Smooth muscle cell (in vitro differentiated cells): ENCODE measurements at regions not wholly inside any gene's neighbourhood (a gene's known extent, or its start where the extent isn't known, plus 50 kb on each side); places are given as distances from the start of the nearest gene placed in this dataset.

Source experiments
- DNase-seq: peaks from one replicate; lab custom pipeline; 2025; ENCODE audit not compliant: unreplicated experiment; lab: John Stamatoyannopoulos, UW
- H2AFZ ChIP-seq: fragments of 200-600 bp; sonication (generic); 2 replicates; pipeline ENCODE4 v1.6.0; 2016; ENCODE audit warnings: antibody characterized with exemption, low read depth, mild to moderate bottlenecking
- H3F3A ChIP-seq: fragments of 200-600 bp; sonication (generic); 2 replicates; pipeline ENCODE4 v1.6.0; 2017; ENCODE audit warnings: antibody characterized with exemption, low read depth
- H3K27ac ChIP-seq: fragments of 200-600 bp; sonication (generic); 2 replicates; pipeline ENCODE4 v1.5.1; 2016; ENCODE audit warnings: low read depth, mild to moderate bottlenecking
- H3K27me3 ChIP-seq: fragments of 200-600 bp; sonication (generic); 2 replicates; pipeline ENCODE4 v1.6.1; 2016; ENCODE audit warnings: low read depth, mild to moderate bottlenecking
- H3K36me3 ChIP-seq: fragments of 200-600 bp; sonication (generic); 2 replicates; pipeline ENCODE4 v1.5.1; 2016; ENCODE audit warnings: low read depth
- H3K4me1 ChIP-seq: fragments of 200-600 bp; sonication (generic); 2 replicates; pipeline ENCODE4 v1.5.1; 2016; ENCODE audit warnings: low read depth
- H3K4me2 ChIP-seq: fragments of 200-600 bp; sonication (generic); 2 replicates; pipeline ENCODE4 v1.6.0; 2016; ENCODE audit warnings: mild to moderate bottlenecking
- H3K4me3 ChIP-seq: fragments of 200-600 bp; sonication (generic); 2 replicates; pipeline ENCODE4 v1.5.1; 2016; ENCODE audit warnings: mild to moderate bottlenecking
- H3K79me2 ChIP-seq: fragments of 200-600 bp; sonication (generic); 2 replicates; pipeline ENCODE4 v1.6.0; 2016; ENCODE audit warnings: low read depth, mild to moderate bottlenecking
- H3K9ac ChIP-seq: fragments of 200-600 bp; sonication (generic); 2 replicates; pipeline ENCODE4 v1.6.0; 2016; ENCODE audit warnings: low read depth
- H3K9me3 ChIP-seq: fragments of 200-600 bp; sonication (generic); replicated peaks from 2 replicates; pipeline ENCODE4 v1.5.1; 2016; ENCODE audit warnings: low read depth
- H4K20me1 ChIP-seq: fragments of 200-600 bp; sonication (generic); 2 replicates; pipeline ENCODE4 v1.6.0; 2016; ENCODE audit warnings: low read depth
- WGBS: methylation state at CpG from one replicate; pipeline ENCODE4 v1.1.7; 2016; ENCODE audit warnings: low lambda C conversion rate; 5-methylcytosine and 5-hydroxymethylcytosine counted together
- TF ChIP-seq, protein P1 (sequence below): fragments of 200-600 bp; sonication (generic); IDR thresholded peaks from 2 replicates; pipeline ENCODE4 v1.5.1; 2017; ENCODE audit warnings: borderline replicate concordance, mild to moderate bottlenecking, antibody characterized with exemption; ENCODE audit not compliant: insufficient read depth, poor library complexity, severe bottlenecking

- no peaks in the 10 kb centered on the region for H4K20me1 ChIP-seq
- no peak for DNase-seq
- no peak overlapping the region for H3K27ac ChIP-seq
- H2AFZ ChIP-seq: no peak overlapping the region
- no peaks in the 10 kb centered on the region for H3K4me1 ChIP-seq
- H3K79me2 ChIP-seq: no peaks in the 10 kb centered on the region
- H3F3A ChIP-seq: no peaks in the 10 kb centered on the region
- H3K4me3 ChIP-seq: no peak overlapping the region
- H3K36me3 ChIP-seq: no peaks in the 10 kb centered on the region
- H3K9me3 ChIP-seq: no peaks in the 10 kb centered on the region
- no peaks in the 10 kb centered on the region for H3K27me3 ChIP-seq
- WGBS: 74% methylated on average over 10 of the region's 10 CpGs
- TF ChIP-seq, protein P1, sequence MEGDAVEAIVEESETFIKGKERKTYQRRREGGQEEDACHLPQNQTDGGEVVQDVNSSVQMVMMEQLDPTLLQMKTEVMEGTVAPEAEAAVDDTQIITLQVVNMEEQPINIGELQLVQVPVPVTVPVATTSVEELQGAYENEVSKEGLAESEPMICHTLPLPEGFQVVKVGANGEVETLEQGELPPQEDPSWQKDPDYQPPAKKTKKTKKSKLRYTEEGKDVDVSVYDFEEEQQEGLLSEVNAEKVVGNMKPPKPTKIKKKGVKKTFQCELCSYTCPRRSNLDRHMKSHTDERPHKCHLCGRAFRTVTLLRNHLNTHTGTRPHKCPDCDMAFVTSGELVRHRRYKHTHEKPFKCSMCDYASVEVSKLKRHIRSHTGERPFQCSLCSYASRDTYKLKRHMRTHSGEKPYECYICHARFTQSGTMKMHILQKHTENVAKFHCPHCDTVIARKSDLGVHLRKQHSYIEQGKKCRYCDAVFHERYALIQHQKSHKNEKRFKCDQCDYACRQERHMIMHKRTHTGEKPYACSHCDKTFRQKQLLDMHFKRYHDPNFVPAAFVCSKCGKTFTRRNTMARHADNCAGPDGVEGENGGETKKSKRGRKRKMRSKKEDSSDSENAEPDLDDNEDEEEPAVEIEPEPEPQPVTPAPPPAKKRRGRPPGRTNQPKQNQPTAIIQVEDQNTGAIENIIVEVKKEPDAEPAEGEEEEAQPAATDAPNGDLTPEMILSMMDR: no peak
- H3K9ac ChIP-seq: no peak overlapping the region
- no peak overlapping the region for H3K4me2 ChIP-seq
Observed at GRCh38 chr13:40376867-40377535, 289.4 kb downstream of the FOXO1 start.

DNA sequence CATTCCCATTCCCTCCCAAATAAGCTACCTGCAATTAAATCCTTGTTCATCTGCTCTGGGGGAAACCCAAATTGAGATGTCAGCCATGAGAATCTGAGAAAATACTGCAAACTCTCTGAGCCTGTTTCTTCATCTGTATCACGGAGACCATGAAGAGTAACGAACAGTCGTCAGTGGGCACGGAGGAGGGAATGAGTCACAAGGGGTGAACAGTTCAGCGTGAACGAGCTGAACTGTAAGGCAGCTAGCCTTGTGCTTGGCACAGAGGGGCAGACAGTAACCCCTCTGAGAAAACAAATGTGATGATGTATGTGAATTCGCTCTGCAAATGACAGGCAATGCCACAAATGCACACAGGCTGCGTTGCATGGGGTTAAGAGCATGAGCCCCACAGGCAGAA, 288.7 kb downstream of the FOXO1 start:
- no peaks in the 10 kb centered on the region for H3K36me3 ChIP-seq
- no peaks in the 10 kb centered on the region for H4K20me1 ChIP-seq
- H3K27ac ChIP-seq: no peak overlapping the region
- 39% methylated on average over 8 of the region's 8 CpGs for WGBS
- H3K9me3 ChIP-seq: no peaks in the 10 kb centered on the region
- no peaks in the 10 kb centered on the region for H3F3A ChIP-seq
- no peaks in the 10 kb centered on the region for H3K27me3 ChIP-seq
- TF ChIP-seq, protein P1: no peak
- H3K4me1 ChIP-seq: no peaks in the 10 kb centered on the region
- H3K9ac ChIP-seq: no peak overlapping the region
- H3K79me2 ChIP-seq: no peaks in the 10 kb centered on the region
- H2AFZ ChIP-seq: no peak overlapping the region
- no peak overlapping the region for H3K4me3 ChIP-seq
- DNase-seq: no peak
- no peak overlapping the region for H3K4me2 ChIP-seq

GRCh38 chr13:40379196-40379595, 287.2 kb downstream of the FOXO1 start:
- H3K79me2 ChIP-seq: no peaks in the 10 kb centered on the region
- DNase-seq: no peak
- no peaks in the 10 kb centered on the region for H3K36me3 ChIP-seq
- no peak overlapping the region for H3K9ac ChIP-seq
- no peak overlapping the region for H3K4me3 ChIP-seq
- TF ChIP-seq, protein P1: no peak
- no peak overlapping the region for H3K4me2 ChIP-seq
- no peaks in the 10 kb centered on the region for H3K4me1 ChIP-seq
- no peak overlapping the region for H2AFZ ChIP-seq
- no peaks in the 10 kb centered on the region for H3K9me3 ChIP-seq
- no peaks in the 10 kb centered on the region for H4K20me1 ChIP-seq
- H3K27me3 ChIP-seq: no peaks in the 10 kb centered on the region
- WGBS: 92% methylated on average over 3 of the region's 3 CpGs
- H3F3A ChIP-seq: no peaks in the 10 kb centered on the region
- no peak overlapping the region for H3K27ac ChIP-seq
